GM12891 (cell line): ENCODE measurements at regions not wholly inside any gene's neighbourhood (a gene's known extent, or its start where the extent isn't known, plus 50 kb on each side); places are given as distances from the start of the nearest gene placed in this dataset.

Experiments used
- PAX5 ChIP-seq: IDR thresholded peaks from 2 replicates; pipeline ENCODE4 v1.6.1; 2011; ENCODE audit warnings: low read length, moderate library complexity, mild to moderate bottlenecking; ENCODE audit not compliant: insufficient read depth, severe bottlenecking
- POLR2A ChIP-seq: IDR thresholded peaks from 2 replicates; pipeline ENCODE4 v1.6.1; 2011; ENCODE audit warnings: low read depth, low read length, control low read depth
- POLR2AphosphoS5 ChIP-seq: IDR thresholded peaks from 2 replicates; pipeline ENCODE4 v1.6.1; 2011; ENCODE audit warnings: low read depth, low read length, control low read depth
- SPI1 ChIP-seq: IDR thresholded peaks from 2 replicates; pipeline ENCODE4 v1.6.1; 2011; ENCODE audit warnings: low read depth, low read length, control low read depth
- TAF1 ChIP-seq: IDR thresholded peaks from 2 replicates; pipeline ENCODE4 v1.6.1; 2011; ENCODE audit warnings: low read depth, low read length, control low read depth

- TF ChIP-seq POLR2A (no peak), POLR2AphosphoS5 (no peak), TAF1 (no peak), SPI1 (no peak), PAX5 (no peak)
Measured at GRCh38 chr5:103842936-103843335, 280.3 kb upstream of the NUDT12 start.
